ENCODE measurements at regions not wholly inside any gene's neighbourhood (a gene's known extent, or its start where the extent isn't known, plus 50 kb on each side); places are given as distances from the start of the nearest gene placed in this dataset.
"Not testable (repeated sequence)": the region's sequence is repeated elsewhere in the genome, so short reads cannot be mapped to it uniquely, and the experiment has no call there.

DNA sequence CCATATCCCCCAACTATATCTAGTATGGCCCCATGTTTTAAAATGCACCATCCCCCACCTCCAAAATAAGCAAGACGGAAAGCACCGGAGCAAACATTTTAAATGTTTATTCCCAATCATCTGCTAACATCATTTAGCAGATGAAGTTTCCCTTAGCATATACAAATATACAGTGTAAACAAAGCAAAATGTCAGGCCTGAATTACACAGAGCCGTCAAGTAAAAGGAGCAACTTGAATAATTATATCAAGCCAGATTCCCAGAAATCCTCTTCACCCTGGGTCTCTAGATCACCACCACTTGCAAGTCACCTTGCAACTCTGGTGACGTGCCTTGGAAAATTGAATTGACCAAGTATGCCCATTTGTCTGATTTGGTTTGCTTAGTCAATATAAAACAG, 91.6 kb upstream of the COL1A2 start:
- Mint-ChIP-seq H3K4me1 (no peaks in the 10 kb centered on the region), H3K4me3 (no peak overlapping the region)

DNA sequence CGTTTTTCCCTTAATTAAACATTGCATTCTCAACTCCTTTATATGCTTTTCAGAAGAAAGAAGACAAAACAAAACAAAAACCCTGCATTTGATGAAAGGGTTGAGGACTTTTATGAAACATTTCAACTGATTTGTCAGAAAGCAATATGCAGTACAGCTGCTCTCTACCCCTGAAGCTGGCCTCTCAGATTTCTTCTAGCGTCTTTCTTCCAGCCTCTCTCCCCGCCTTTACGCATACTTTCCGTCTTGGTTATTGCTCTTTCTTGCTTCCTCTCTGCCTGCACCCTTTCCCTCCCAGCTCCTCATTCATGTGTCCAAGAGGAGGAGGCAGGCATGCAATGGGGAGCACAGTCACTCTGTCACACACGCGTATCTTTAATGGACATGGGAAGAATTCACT, 91.0 kb upstream of the COL1A2 start:
- H3K4me3 Mint-ChIP-seq: no peak overlapping the region
- peaks cover 0 to 4% (median 0%) of the 10 kb centered on the region in 3 donors for H3K9me3 Mint-ChIP-seq
- H3K27ac Mint-ChIP-seq: no peak overlapping the region
- peaks cover 7% of the 10 kb centered on the region for H3K27me3 Mint-ChIP-seq
- H3K36me3 Mint-ChIP-seq: no peaks in the 10 kb centered on the region
- no peaks in the 10 kb centered on the region for H3K4me1 Mint-ChIP-seq

More for the DNA sequence above, 91.6 kb upstream of the COL1A2 start:
- Mint-ChIP-seq H3K36me3 (no peaks in the 10 kb centered on the region), H3K9me3 (peaks cover 0 to 4% (median 0%) of the 10 kb centered on the region in 3 donors), H3K27ac (no peak overlapping the region), H3K27me3 (peaks cover 8% of the 10 kb centered on the region)

DNA sequence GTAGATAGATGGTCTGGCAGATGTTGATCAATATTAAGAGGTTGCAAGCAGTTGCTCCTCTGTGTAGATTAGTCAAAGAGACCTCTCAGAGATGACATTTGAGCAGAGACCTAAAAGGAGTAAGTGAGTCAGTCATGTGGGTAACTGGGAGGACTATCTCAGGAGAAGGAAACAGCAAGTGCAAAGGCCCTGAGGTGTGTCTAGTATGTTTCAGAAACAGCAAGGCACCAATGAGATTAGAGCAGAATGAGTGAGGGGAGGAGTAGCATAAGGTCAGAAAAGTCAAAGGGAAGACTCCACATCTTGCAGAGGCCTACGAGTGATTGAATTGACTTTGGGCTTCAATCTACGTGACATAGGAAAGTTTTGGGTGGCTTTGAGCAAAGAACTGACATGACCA, 89.8 kb upstream of the COL1A2 start:
- Mint-ChIP-seq H3K27ac (no peak overlapping the region), H3K4me3 (no peak overlapping the region), H3K36me3 (no peaks in the 10 kb centered on the region), H3K4me1 (no peaks in the 10 kb centered on the region), H3K27me3 (peaks cover 9% of the 10 kb centered on the region), H3K9me3 (peaks cover 0 to 6% (median 4%) of the 10 kb centered on the region in 3 donors)

DNA sequence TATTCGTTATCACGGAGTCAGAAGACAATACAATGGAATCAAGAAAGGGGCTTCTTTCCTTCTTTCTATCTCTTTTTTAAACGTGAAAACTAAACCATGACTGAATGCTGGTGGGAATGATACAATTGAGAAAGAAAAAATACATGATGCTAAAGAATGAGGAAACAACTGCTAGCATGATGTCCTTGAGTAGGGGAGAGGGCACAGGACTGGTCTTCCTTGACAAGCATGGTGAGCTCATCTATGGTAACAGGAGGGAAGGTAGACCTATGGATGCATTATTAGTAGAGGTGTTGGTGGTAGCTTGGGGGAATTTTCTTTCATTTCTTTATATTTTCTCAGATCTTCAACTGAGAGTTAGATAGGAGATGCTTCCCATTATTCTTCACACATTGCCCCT, 88.9 kb upstream of the COL1A2 start:
- H3K27me3 Mint-ChIP-seq: peaks cover 9% of the 10 kb centered on the region
- H3K9me3 Mint-ChIP-seq: peaks cover 0 to 6% (median 4%) of the 10 kb centered on the region in 3 donors
- no peak overlapping the region for H3K4me3 Mint-ChIP-seq
- no peaks in the 10 kb centered on the region for H3K36me3 Mint-ChIP-seq
- no peak overlapping the region for H3K27ac Mint-ChIP-seq
- no peaks in the 10 kb centered on the region for H3K4me1 Mint-ChIP-seq

DNA sequence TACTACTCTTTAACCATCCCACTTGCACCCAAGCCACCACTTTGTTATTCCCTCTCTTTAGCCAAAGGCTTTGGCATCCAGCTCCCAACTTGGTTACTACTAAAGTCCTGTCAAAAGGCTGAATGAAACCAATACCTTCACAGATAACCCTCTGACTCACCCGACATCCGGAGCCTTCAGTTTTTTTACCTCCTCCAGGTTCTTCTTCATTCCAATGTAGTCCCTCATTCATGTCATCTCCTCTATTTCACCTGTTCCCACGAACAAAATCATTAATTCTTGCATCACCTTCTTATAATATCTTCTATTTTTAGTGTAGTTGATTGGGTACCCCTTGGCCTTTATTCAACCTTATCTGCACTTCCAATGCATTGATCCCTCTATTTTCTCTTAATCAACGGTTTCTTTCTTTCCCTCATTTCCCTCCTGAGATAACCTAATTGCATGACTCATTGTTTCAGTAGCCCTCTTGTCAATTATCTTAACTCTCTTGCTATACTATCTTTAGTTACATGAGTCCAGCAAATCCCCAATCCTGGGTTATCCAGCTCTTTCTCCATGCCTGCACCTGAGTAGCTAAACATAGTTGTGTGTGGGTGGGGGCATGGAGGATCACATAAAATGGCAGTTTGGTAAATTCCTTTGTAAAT, 87.2 kb upstream of the COL1A2 start:
- Mint-ChIP-seq H3K9me3 (peaks cover 0 to 6% (median 4%) of the 10 kb centered on the region in 3 donors), H3K27me3 (peaks cover 5% of the 10 kb centered on the region), H3K27ac (peak overlapping the region in 1 of 3 donors; percentile 1), H3K4me1 (no peaks in the 10 kb centered on the region), H3K36me3 (no peaks in the 10 kb centered on the region), H3K4me3 (no peak overlapping the region)

DNA sequence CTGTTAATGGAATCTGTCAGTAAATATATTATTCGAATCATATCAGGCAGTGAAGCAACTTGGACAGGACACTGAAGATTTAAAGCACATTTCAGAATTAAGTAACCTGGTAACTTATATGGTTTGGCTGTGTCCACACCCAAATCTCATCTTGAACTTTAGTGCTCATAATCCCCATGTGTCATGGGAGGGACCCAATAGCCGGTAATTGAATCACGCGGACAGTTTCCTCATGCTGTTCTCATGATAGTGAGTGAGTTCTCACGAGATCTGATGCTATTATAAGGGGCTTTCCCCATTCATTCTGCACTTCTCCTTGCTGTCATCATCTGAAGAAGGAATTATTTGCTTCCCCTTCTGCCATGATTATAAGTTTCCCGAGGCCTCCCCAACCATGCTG, 83.2 kb upstream of the COL1A2 start:
- Mint-ChIP-seq H3K4me3 (no peak overlapping the region), H3K27ac (no peak overlapping the region), H3K36me3 (peaks cover 2% of the 10 kb centered on the region), H3K9me3 (peaks cover 0 to 6% (median 4%) of the 10 kb centered on the region in 3 donors), H3K4me1 (no peaks in the 10 kb centered on the region), H3K27me3 (peaks cover 5% of the 10 kb centered on the region)

DNA sequence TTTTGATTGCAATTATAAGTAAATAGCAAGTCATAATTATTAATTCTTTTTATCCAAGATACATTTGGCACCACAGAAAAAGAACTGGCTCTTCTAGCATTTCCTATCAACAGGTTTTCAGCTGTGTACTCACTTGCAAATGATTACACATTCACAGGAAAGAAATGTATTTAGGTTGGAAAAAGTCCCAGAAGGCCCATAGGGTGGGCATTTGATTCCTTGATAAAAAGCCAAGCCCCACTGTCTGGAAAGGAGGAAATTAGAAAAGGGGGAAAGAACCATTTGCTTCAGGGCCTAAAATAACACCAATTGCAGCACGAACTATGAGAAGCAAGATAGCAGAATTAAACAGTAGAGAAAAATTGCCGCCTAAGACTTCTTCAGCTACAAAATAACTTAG, 80.8 kb upstream of the COL1A2 start:
- Mint-ChIP-seq H3K4me1 (no peaks in the 10 kb centered on the region), H3K36me3 (peaks cover 2% of the 10 kb centered on the region), H3K4me3 (no peak overlapping the region), H3K27ac (no peak overlapping the region), H3K9me3 (peaks cover 0 to 6% (median 0%) of the 10 kb centered on the region in 3 donors), H3K27me3 (peaks cover 3% of the 10 kb centered on the region)

DNA sequence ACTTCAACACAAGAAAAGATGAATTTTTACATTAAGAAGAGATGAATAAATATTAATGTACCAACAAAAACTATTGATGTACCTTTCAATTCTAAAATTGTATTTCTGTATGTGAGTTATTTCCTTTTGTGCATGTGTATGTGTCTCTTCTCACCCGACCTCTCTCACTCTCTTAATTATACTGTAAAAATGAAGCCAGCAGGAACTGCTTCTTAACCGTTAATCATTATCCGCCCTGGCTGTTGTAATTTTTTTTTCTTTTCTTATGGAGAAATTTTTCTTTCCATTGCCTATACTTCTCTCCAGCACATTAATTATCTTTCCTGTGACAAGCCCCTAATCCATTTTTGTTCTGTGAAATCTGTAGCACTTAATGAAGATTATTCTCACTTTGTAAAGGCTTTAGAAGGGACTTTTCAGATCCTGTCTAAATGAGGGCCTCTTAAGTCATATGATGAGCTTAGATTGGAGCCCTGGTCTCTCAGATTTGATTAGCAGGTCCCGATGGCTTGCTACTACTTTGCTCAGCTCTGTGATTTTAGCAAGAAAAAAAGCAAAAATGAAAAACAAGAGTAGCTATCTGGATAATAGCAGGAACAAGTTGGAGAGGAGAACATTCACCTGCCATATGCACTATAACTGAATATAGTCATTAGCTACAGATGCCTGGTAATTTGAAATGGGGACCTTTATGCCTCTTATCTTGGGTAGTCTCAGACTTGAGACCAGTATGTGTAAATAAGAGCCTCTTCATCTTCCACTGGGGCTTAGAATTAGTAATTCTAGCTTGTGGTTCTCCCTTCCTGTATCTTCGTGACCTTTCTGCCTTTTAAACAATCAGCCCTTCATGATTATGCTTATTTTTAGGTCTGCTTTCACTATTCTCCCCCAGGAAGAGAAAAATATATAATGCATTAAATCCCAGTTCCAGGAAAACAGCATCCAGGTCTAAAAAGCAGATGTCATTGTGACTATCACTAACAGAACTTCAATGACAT, 80.0 kb upstream of the COL1A2 start:
- peaks cover 0 to 4% (median 2%) of the 10 kb centered on the region in 3 donors for H3K9me3 Mint-ChIP-seq
- H3K36me3 Mint-ChIP-seq: peaks cover 2% of the 10 kb centered on the region
- H3K27me3 Mint-ChIP-seq: no peaks in the 10 kb centered on the region
- no peaks in the 10 kb centered on the region for H3K4me1 Mint-ChIP-seq
- H3K27ac Mint-ChIP-seq: no peak overlapping the region
- no peak overlapping the region for H3K4me3 Mint-ChIP-seq

DNA sequence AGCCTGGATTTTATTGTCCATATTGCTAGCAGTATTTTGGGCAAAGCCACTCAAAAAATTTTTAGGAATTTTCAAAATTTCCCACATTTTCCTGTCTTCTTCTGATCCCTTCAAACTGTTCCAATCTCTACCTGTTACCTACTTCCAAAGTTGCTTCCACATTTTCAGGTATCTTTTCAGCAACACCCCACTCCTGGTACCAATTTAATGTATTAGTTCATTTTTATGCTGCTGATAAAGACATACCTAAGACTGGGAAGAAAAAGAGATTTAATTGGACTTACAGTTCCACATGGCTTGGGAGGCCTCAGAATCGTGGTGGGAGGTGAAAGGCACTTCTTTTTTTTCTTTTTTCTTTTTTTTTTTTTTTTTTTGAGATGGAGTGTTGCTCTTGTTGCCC, 73.6 kb upstream of the COL1A2 start:
- not testable (repeated sequence) for H3K9me3 Mint-ChIP-seq

DNA sequence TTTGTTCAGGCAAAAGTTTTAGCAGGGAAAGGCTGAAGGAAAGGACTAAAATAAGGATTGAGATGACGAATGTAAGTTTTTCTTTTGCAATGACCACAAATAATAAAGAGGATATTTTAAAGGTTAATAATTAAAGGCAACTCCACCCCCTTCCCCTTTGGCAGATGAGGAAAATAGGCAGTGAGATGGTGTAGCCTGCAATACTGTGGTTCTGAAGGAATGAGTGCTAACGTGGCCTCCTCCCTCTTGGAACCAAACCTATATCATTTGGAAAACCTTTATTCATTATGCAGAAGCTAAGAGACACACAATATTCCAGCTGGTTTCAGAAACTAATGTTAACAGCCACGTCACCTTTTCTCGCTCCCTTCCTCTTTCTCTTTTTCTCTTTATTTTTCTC, 70.9 kb upstream of the COL1A2 start:
- H3K27me3 Mint-ChIP-seq: peaks cover 6% of the 10 kb centered on the region
- H3K4me3 Mint-ChIP-seq: no peak overlapping the region
- H3K4me1 Mint-ChIP-seq: no peaks in the 10 kb centered on the region
- H3K36me3 Mint-ChIP-seq: no peaks in the 10 kb centered on the region
- no peak overlapping the region for H3K27ac Mint-ChIP-seq
- H3K9me3 Mint-ChIP-seq: peaks cover 4 to 9% (median 5%) of the 10 kb centered on the region in 3 donors

More for the DNA sequence above, 73.6 kb upstream of the COL1A2 start:
- not testable (repeated sequence) for H3K27ac Mint-ChIP-seq, H3K4me1 Mint-ChIP-seq, H3K27me3 Mint-ChIP-seq, H3K4me3 Mint-ChIP-seq, H3K36me3 Mint-ChIP-seq

DNA sequence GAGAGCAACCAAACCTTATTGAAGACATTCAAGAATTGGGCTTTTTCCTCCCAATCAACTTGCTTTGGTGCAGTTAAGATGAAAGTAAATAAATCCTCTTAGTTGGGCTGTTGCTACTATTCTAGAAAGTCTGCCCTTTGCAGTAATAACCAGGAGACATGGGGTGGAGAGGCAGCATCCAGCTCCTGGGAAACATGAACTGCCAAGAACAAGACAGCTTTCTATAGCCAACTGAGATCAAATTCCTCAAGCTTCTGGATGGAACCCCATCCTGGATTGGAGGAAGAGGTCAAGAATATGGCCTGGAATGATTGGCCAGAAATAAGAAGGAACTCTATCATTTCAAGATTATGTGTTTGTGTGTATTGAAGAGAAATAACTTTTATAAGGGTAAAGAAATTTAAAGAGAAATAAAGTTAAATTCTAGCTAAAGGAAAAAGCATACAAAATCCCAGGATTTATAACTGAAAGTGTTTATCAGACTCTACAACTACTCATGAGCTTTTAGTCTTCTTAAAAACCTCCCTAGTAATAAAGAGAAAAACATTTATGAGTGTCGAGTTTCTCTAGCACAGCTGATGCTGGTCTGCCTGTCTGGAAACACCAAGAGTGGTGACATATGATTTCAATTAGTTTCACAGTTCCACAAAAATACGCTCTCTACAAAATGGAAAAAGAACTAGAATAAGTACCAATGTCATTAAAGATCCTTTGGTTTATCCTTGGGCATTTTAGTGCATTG, 70.1 kb upstream of the COL1A2 start:
- peaks cover 6% of the 10 kb centered on the region for H3K27me3 Mint-ChIP-seq
- no peak overlapping the region for H3K4me3 Mint-ChIP-seq
- no peaks in the 10 kb centered on the region for H3K4me1 Mint-ChIP-seq
- peaks cover 3 to 7% (median 5%) of the 10 kb centered on the region in 3 donors for H3K9me3 Mint-ChIP-seq
- no peaks in the 10 kb centered on the region for H3K36me3 Mint-ChIP-seq
- H3K27ac Mint-ChIP-seq: no peak overlapping the region

DNA sequence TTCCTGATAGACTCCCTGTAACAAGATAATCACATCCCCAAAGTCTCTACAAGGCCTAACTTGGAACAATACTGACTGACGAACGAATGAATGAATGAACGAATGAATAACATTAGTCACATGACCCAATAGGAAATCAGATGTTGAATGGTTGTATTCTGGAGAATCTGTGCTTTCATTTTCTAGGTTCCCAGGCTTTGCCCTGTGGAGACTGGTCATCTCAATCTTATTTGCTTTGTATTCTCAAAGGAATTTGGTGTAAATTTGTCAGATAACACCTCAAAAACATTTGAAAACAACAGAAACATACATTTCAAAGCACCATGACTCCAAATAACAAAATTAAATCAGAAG, 69.6 kb upstream of the COL1A2 start:
- Mint-ChIP-seq H3K27me3 (peaks cover 6% of the 10 kb centered on the region), H3K4me3 (no peak overlapping the region), H3K36me3 (no peaks in the 10 kb centered on the region), H3K27ac (no peak overlapping the region), H3K9me3 (peaks cover 0 to 7% (median 5%) of the 10 kb centered on the region in 3 donors), H3K4me1 (no peaks in the 10 kb centered on the region)

DNA sequence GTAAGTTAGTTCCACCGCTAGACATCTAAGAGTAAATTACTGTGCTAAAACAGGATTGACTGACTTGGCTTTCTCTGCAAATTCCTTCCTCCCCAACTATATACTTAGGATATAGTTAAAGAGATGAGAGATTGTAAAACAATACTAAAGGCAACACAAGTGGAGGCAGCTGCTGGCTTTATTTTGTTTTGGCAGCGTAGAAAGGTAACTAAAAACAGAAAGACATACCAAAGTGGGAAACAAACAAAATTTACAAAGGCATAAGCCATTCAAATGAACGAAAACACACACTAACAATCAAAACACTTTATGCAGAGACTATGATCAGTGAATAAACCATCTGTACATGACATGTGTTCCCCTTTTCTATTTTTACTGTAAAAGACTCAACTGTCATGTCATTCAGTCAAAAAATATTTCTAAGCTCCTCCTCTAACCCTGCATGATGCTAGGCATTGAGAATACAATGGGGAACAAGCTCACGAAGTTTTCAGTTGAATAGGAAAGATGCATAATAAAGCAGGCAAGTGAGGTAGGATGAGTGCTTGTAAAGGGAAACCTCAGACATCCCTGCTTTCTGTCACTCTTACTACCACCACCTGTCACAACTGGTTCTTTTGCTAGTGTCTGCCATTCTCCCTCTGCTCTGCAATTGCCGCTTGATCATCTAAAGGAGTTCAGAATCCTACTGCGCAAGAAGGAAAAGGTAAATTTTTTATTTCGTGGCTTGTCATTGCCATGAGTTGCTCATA, 64.2 kb upstream of the COL1A2 start:
- H3K27me3 Mint-ChIP-seq: peaks cover 3% of the 10 kb centered on the region
- no peak overlapping the region for H3K27ac Mint-ChIP-seq
- H3K9me3 Mint-ChIP-seq: peaks cover 0 to 3% (median 2%) of the 10 kb centered on the region in 3 donors
- H3K4me3 Mint-ChIP-seq: no peak overlapping the region
- no peaks in the 10 kb centered on the region for H3K36me3 Mint-ChIP-seq
- no peaks in the 10 kb centered on the region for H3K4me1 Mint-ChIP-seq

DNA sequence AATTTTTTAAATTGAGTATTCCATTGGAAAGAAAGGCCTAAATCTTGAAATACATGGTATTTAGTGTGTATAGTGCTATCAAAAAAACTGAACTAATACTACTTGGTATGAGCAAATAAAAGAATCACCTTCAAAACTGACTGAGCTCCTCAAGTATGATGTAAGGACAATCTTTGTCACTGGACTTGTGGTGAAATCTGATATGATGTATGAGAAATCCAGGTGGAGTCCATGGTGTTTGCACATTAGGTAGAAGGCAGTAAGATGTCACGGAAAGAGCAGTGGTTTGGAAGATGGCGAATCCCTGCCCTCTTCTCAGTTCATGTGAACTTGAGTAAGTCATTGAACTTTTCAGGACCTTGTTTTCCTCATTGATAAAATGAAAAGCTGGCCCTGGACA, 62.1 kb upstream of the COL1A2 start:
- H3K27me3 Mint-ChIP-seq: peaks cover 3% of the 10 kb centered on the region
- H3K36me3 Mint-ChIP-seq: no peaks in the 10 kb centered on the region
- no peaks in the 10 kb centered on the region for H3K9me3 Mint-ChIP-seq
- H3K4me1 Mint-ChIP-seq: peaks cover 0 to 3% (median 0%) of the 10 kb centered on the region in 3 donors
- H3K27ac Mint-ChIP-seq: no peak overlapping the region
- no peak overlapping the region for H3K4me3 Mint-ChIP-seq

All from IgD-negative memory B cell (primary cell).